Fibroblast of peridontal ligament (primary cell): ENCODE measurements at regions not wholly inside any gene's neighbourhood (a gene's known extent, or its start where the extent isn't known, plus 50 kb on each side); places are given as distances from the start of the nearest gene placed in this dataset.

Source experiments
- DNase-seq: peaks from one replicate; pipeline ENCODE4 v3.0.0-alpha.2; 2010; ENCODE audit errors: extremely low read depth

- DNase-seq: peak; percentile 52
Measured at GRCh38 chr5:13477118-13477737, 467.3 kb downstream of the DNAH5 start.

GRCh38 chr5:13472842-13473241, 471.6 kb downstream of the DNAH5 start:
- no peak for DNase-seq

- DNase-seq: no peak
Measured at GRCh38 chr5:13470975-13471374, 473.5 kb downstream of the DNAH5 start.

- no peak for DNase-seq
Measured at GRCh38 chr5:13470263-13470662, 474.2 kb downstream of the DNAH5 start.

- no peak for DNase-seq
Measured at GRCh38 chr5:13464532-13465193, 479.8 kb downstream of the DNAH5 start.

GRCh38 chr5:13460587-13460986, 483.9 kb downstream of the DNAH5 start:
- DNase-seq: no peak

GRCh38 chr5:13454050-13454449, 490.4 kb downstream of the DNAH5 start:
- DNase-seq: no peak

- no peak for DNase-seq
Measured at GRCh38 chr5:13448843-13449242, 495.6 kb downstream of the DNAH5 start.

GRCh38 chr5:13439430-13439829, 505.1 kb downstream of the DNAH5 start:
- DNase-seq: no peak

GRCh38 chr5:13427827-13428557, 516.5 kb downstream of the DNAH5 start:
- no peak for DNase-seq

GRCh38 chr5:13412040-13412595, 532.4 kb downstream of the DNAH5 start:
- no peak for DNase-seq

- DNase-seq: peak; percentile 2
Measured at GRCh38 chr5:13408616-13409015, 535.9 kb downstream of the DNAH5 start.

GRCh38 chr5:13403351-13403750, 541.1 kb downstream of the DNAH5 start:
- DNase-seq: no peak

GRCh38 chr5:13385066-13385465, 559.4 kb downstream of the DNAH5 start:
- no peak for DNase-seq

GRCh38 chr5:13382232-13382631, 562.3 kb downstream of the DNAH5 start:
- no peak for DNase-seq

GRCh38 chr5:13378091-13378490, 566.4 kb downstream of the DNAH5 start:
- peak; percentile 46 for DNase-seq

- peak; percentile 52 for DNase-seq
Measured at GRCh38 chr5:13359344-13359743, 585.1 kb downstream of the DNAH5 start.

- no peak for DNase-seq
Measured at GRCh38 chr5:13358342-13358741, 586.1 kb downstream of the DNAH5 start.

GRCh38 chr5:13357929-13358328, 586.6 kb downstream of the DNAH5 start:
- no peak for DNase-seq

- no peak for DNase-seq
Measured at GRCh38 chr5:13356226-13356625, 588.3 kb downstream of the DNAH5 start.

GRCh38 chr5:13354611-13355010, 589.9 kb downstream of the DNAH5 start:
- peak; percentile 9 for DNase-seq

- DNase-seq: no peak
Measured at GRCh38 chr5:13350767-13351166, 593.7 kb downstream of the DNAH5 start.

- DNase-seq: no peak
Measured at GRCh38 chr5:13348568-13348967, 595.9 kb downstream of the DNAH5 start.
